GM21576 (cell line): ENCODE measurements at regions not wholly inside any gene's neighbourhood (a gene's known extent, or its start where the extent isn't known, plus 50 kb on each side); places are given as distances from the start of the nearest gene placed in this dataset.

Source experiments
- ATAC-seq: cut with Tn5 transposase; IDR thresholded peaks from one replicate; pipeline ENCODE4 v1.9.1; 2021; ENCODE audit warnings: mild to moderate bottlenecking, moderate library complexity; ENCODE audit not compliant: unreplicated experiment

GRCh38 chr10:124231168-124232155, 138.1 kb upstream of the CHST15 start:
- ATAC-seq: peak; percentile 38

- no peak for ATAC-seq
These were observed 137.3 kb upstream of the CHST15 start for GRCh38 chr10:124230635-124231167.

- no peak for ATAC-seq
These were observed 136.7 kb upstream of the CHST15 start for GRCh38 chr10:124229989-124230634.

- no peak for ATAC-seq
These were observed 136.0 kb upstream of the CHST15 start for GRCh38 chr10:124229201-124229988.

GRCh38 chr10:124228471-124228870, 135.1 kb upstream of the CHST15 start:
- no peak for ATAC-seq

- no peak for ATAC-seq
These were observed 134.6 kb upstream of the CHST15 start for GRCh38 chr10:124227988-124228387.

- ATAC-seq: no peak
These were observed 133.9 kb upstream of the CHST15 start for GRCh38 chr10:124227055-124227975.

- ATAC-seq: no peak
These were observed 133.1 kb upstream of the CHST15 start for GRCh38 chr10:124226271-124227054.

- ATAC-seq: no peak
These were observed 132.3 kb upstream of the CHST15 start for GRCh38 chr10:124225467-124226270.

GRCh38 chr10:124225029-124225466, 131.7 kb upstream of the CHST15 start:
- ATAC-seq: no peak

- ATAC-seq: no peak
These were observed 131.1 kb upstream of the CHST15 start for GRCh38 chr10:124224331-124225028.

- no peak for ATAC-seq
These were observed 130.3 kb upstream of the CHST15 start for GRCh38 chr10:124223711-124224085.

GRCh38 chr10:124222988-124223710, 129.8 kb upstream of the CHST15 start:
- no peak for ATAC-seq

- ATAC-seq: no peak
These were observed 129.1 kb upstream of the CHST15 start for GRCh38 chr10:124222318-124222987.

- ATAC-seq: peak; percentile 65
These were observed 128.2 kb upstream of the CHST15 start for GRCh38 chr10:124221356-124222317.
